ENCODE measurements at regions not wholly inside any gene's neighbourhood (a gene's known extent, or its start where the extent isn't known, plus 50 kb on each side); places are given as distances from the start of the nearest gene placed in this dataset.

- Histone ChIP-seq H3K36me3 (no peaks in the 10 kb centered on the region), H3K27me3 (no peaks in the 10 kb centered on the region), H3K27ac (no peak overlapping the region), H3K4me1 (no peaks in the 10 kb centered on the region), H3K4me3 (no peak overlapping the region), H3K9me3 (no peaks in the 10 kb centered on the region)
- WGBS, 2 donors: 74 to 83% methylated on average over 3 of the region's 3 CpGs
- ATAC-seq (no peak), FAIRE-seq (no peak), DNase-seq (no peak)
- intact Hi-C loops (cut with DNase I): no loop called here
- TF ChIP-seq, protein P1, sequence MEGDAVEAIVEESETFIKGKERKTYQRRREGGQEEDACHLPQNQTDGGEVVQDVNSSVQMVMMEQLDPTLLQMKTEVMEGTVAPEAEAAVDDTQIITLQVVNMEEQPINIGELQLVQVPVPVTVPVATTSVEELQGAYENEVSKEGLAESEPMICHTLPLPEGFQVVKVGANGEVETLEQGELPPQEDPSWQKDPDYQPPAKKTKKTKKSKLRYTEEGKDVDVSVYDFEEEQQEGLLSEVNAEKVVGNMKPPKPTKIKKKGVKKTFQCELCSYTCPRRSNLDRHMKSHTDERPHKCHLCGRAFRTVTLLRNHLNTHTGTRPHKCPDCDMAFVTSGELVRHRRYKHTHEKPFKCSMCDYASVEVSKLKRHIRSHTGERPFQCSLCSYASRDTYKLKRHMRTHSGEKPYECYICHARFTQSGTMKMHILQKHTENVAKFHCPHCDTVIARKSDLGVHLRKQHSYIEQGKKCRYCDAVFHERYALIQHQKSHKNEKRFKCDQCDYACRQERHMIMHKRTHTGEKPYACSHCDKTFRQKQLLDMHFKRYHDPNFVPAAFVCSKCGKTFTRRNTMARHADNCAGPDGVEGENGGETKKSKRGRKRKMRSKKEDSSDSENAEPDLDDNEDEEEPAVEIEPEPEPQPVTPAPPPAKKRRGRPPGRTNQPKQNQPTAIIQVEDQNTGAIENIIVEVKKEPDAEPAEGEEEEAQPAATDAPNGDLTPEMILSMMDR (IDR thresholded peaks at IDR 0.05): no peak
Observed at GRCh38 chr1:108036796-108037562, 72.0 kb upstream of the VAV3 start.

DNA sequence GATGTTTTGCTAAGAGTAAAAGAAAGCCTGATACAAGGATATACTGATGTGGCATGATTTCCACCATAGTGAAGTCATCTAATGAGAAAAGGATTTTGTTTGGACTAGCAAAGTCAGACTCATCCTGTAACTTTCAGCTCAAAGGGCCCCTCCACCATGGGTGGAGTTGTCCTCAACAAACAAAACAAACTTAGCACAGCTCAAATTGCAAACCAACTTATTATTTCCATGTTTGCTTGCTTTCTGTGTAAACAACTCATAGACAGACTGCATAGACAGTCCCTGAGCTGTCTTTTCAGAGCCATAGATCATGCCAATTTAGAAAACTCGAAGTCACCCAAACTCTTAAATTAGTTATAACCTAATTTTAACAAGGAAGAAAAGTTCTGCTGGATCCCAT, 69.4 kb upstream of the VAV3 start:
- Histone ChIP-seq H3K36me3 (no peaks in the 10 kb centered on the region), H3K4me1 (no peaks in the 10 kb centered on the region), H3K27me3 (no peaks in the 10 kb centered on the region), H3K27ac (no peak overlapping the region), H3K4me3 (no peak overlapping the region), H3K9me3 (no peaks in the 10 kb centered on the region)
- no peak for DNase-seq
- no peak for ATAC-seq
- intact Hi-C loops (cut with DNase I): no loop called here
- no peak for FAIRE-seq
- 42 to 44% methylated on average over 1 of the region's 1 CpG for WGBS, 2 donors
- TF ChIP-seq, protein P1 (IDR thresholded peaks at IDR 0.05): no peak

GRCh38 chr1:108033550-108033951, 68.6 kb upstream of the VAV3 start:
- Histone ChIP-seq H3K4me3 (no peak overlapping the region), H3K27ac (no peak overlapping the region), H3K9me3 (no peaks in the 10 kb centered on the region), H3K4me1 (no peaks in the 10 kb centered on the region), H3K36me3 (no peaks in the 10 kb centered on the region), H3K27me3 (no peaks in the 10 kb centered on the region)
- ATAC-seq (no peak), FAIRE-seq (no peak), DNase-seq (no peak)
- WGBS, 2 donors: 55 to 64% methylated on average over 2 of the region's 2 CpGs
- intact Hi-C loops (cut with DNase I): no loop called here
- TF ChIP-seq, protein P1 (IDR thresholded peaks at IDR 0.05): no peak

GRCh38 chr1:108028841-108029388, 63.9 kb upstream of the VAV3 start:
- no peaks in the 10 kb centered on the region for H3K27me3 ChIP-seq
- WGBS, 2 donors: 25 to 41% methylated on average over 1 of the region's 1 CpG
- no peak for ATAC-seq

More at GRCh38 chr1:108028841-108029388, 63.9 kb upstream of the VAV3 start:
- FAIRE-seq (no peak), DNase-seq (no peak)
- intact Hi-C loops (cut with DNase I): no loop called here
- TF ChIP-seq, protein P1 (IDR thresholded peaks at IDR 0.05): no peak
- Histone ChIP-seq H3K9me3 (no peaks in the 10 kb centered on the region), H3K4me3 (no peak overlapping the region), H3K4me1 (no peaks in the 10 kb centered on the region), H3K36me3 (no peaks in the 10 kb centered on the region), H3K27ac (no peak overlapping the region)
